Body of pancreas (tissue), 4 donors: ENCODE measurements at regions not wholly inside any gene's neighbourhood (a gene's known extent, or its start where the extent isn't known, plus 50 kb on each side); places are given as distances from the start of the nearest gene placed in this dataset.
"Not testable (repeated sequence)": the region's sequence is repeated elsewhere in the genome, so short reads cannot be mapped to it uniquely, and the experiment has no call there.

Experiments used
- CTCF ChIP-seq, 7 experiments: fragments of 450-650 bp in 4 of 7; fragments of 200-600 bp in 3 of 7; sonication (generic) in 3 of 7; IDR thresholded peaks; one replicate each; pipeline ENCODE4 v1.5.1; 2016 to 2019; ENCODE audit warnings: antibody characterized with exemption in 7 of 7
- POLR2A ChIP-seq, 3 donors: fragments of 450-650 bp; IDR thresholded peaks; one replicate each; pipeline ENCODE4 v1.6.1; 2016; ENCODE audit warnings: antibody characterized with exemption in 3 of 3, mild to moderate bottlenecking in 2 of 3

GRCh38 chr9:42490989-42491388, 307.5 kb downstream of the SPATA31A6 start:
- TF ChIP-seq CTCF, POLR2A (IDR thresholded peaks at IDR 0.05): not testable (repeated sequence)
